ENCODE measurements at regions not wholly inside any gene's neighbourhood (a gene's known extent, or its start where the extent isn't known, plus 50 kb on each side); places are given as distances from the start of the nearest gene placed in this dataset.

DNA sequence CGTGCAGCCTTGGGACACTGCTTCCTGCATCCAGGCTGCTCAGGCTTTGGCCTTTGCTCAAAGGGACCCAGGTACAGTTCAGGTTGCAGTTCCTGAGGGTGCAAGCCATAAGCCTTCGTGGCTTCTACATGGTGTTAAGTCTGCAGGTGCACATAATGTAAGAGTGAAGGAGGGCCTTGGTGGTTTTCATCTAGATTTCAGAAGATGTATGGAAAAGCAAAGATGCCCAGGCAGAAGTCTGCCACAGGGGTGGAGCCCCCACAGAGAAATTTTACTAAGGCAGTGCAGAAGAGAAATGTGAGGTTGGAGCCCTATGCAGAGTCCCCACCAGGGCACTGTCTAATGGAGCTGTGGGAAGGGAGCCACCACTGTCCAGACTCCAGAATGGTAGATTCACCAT is 200.9 kb downstream of the ICE1 start:
- TF ChIP-seq POLR2A (IDR thresholded peaks at IDR 0.05), result no peak
- TF ChIP-seq, protein P1, sequence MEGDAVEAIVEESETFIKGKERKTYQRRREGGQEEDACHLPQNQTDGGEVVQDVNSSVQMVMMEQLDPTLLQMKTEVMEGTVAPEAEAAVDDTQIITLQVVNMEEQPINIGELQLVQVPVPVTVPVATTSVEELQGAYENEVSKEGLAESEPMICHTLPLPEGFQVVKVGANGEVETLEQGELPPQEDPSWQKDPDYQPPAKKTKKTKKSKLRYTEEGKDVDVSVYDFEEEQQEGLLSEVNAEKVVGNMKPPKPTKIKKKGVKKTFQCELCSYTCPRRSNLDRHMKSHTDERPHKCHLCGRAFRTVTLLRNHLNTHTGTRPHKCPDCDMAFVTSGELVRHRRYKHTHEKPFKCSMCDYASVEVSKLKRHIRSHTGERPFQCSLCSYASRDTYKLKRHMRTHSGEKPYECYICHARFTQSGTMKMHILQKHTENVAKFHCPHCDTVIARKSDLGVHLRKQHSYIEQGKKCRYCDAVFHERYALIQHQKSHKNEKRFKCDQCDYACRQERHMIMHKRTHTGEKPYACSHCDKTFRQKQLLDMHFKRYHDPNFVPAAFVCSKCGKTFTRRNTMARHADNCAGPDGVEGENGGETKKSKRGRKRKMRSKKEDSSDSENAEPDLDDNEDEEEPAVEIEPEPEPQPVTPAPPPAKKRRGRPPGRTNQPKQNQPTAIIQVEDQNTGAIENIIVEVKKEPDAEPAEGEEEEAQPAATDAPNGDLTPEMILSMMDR (IDR thresholded peaks at IDR 0.05), result no peak

All from adrenal gland (tissue), 5 donors.